Bone marrow (tissue), 2 donors: ENCODE measurements at regions not wholly inside any gene's neighbourhood (a gene's known extent, or its start where the extent isn't known, plus 50 kb on each side); places are given as distances from the start of the nearest gene placed in this dataset.
"Not testable (repeated sequence)": the region's sequence is repeated elsewhere in the genome, so short reads cannot be mapped to it uniquely, and the experiment has no call there.

ENCODE experiments used
- DNase-seq, 2 donors: peaks; one replicate each; lab custom pipeline; 2025; lab: John Stamatoyannopoulos, UW

- no peak for DNase-seq
These were observed 1995.1 kb downstream of the MRPL39 start for GRCh38 chr21:23612210-23612609.

- DNase-seq = no peak
These were observed 1999.4 kb downstream of the MRPL39 start for GRCh38 chr21:23607782-23608431.

- no peak for DNase-seq
These were observed 2005.7 kb downstream of the MRPL39 start for GRCh38 chr21:23601549-23601948.

GRCh38 chr21:23593582-23593981, 2013.7 kb downstream of the MRPL39 start:
- DNase-seq = no peak

GRCh38 chr21:23585419-23585818, 2021.9 kb downstream of the MRPL39 start:
- DNase-seq = no peak

- DNase-seq = no peak
These were observed 2027.7 kb downstream of the MRPL39 start for GRCh38 chr21:23579573-23579972.

GRCh38 chr21:23578027-23578426, 2029.3 kb downstream of the MRPL39 start:
- DNase-seq = no peak

GRCh38 chr21:23574932-23575331, 2032.3 kb downstream of the MRPL39 start:
- DNase-seq = no peak

- DNase-seq = not testable (repeated sequence)
These were observed 2058.4 kb downstream of the MRPL39 start for GRCh38 chr21:23548924-23549323.

- no peak for DNase-seq
These were observed 2063.9 kb downstream of the MRPL39 start for GRCh38 chr21:23543333-23543732.

GRCh38 chr21:23542097-23542496, 2065.2 kb downstream of the MRPL39 start:
- DNase-seq = no peak

- DNase-seq = no peak
These were observed 2065.7 kb downstream of the MRPL39 start for GRCh38 chr21:23541571-23541970.

- DNase-seq = no peak
These were observed 2072.4 kb downstream of the MRPL39 start for GRCh38 chr21:23534850-23535249.

GRCh38 chr21:23531444-23531843, 2075.8 kb downstream of the MRPL39 start:
- DNase-seq = no peak

- DNase-seq = no peak
These were observed 2082.6 kb downstream of the MRPL39 start for GRCh38 chr21:23524685-23525084.

- DNase-seq = no peak
These were observed 2084.5 kb downstream of the MRPL39 start for GRCh38 chr21:23522751-23523150.

GRCh38 chr21:23507501-23507900, 2099.8 kb downstream of the MRPL39 start:
- no peak for DNase-seq

- DNase-seq = no peak
These were observed 2110.6 kb downstream of the MRPL39 start for GRCh38 chr21:23496729-23497128.

GRCh38 chr21:23488245-23488644, 2119.0 kb downstream of the MRPL39 start:
- DNase-seq = no peak

GRCh38 chr21:23480591-23481270, 2126.6 kb downstream of the MRPL39 start:
- DNase-seq = no peak

- no peak for DNase-seq
These were observed 2128.9 kb downstream of the MRPL39 start for GRCh38 chr21:23478381-23478780.

- DNase-seq = no peak
These were observed 2131.7 kb downstream of the MRPL39 start for GRCh38 chr21:23475281-23476219.

GRCh38 chr21:23471877-23472276, 2135.4 kb downstream of the MRPL39 start:
- no peak for DNase-seq
